GM23338 (cell line): ENCODE measurements at regions not wholly inside any gene's neighbourhood (a gene's known extent, or its start where the extent isn't known, plus 50 kb on each side); places are given as distances from the start of the nearest gene placed in this dataset.

Source experiments
- ATAC-seq: fragments of 200-7000 bp; cut with Tn5 transposase; 3 replicates; pipeline ENCODE4 v1.9.1; 2020
- DNase-seq: peaks from one replicate; pipeline ENCODE4 v3.0.0-alpha.2; 2015; ENCODE audit warnings: low spot score
- H2AFZ ChIP-seq: fragments of 200-600 bp; sonication (generic); 2 replicates; pipeline ENCODE4 v1.8.0; 2016; ENCODE audit warnings: antibody characterized with exemption, mild to moderate bottlenecking, moderate library complexity
- H3F3A ChIP-seq: fragments of 200-600 bp; sonication (generic); replicated peaks from 2 replicates; pipeline ENCODE4 v1.8.0; 2017; ENCODE audit warnings: antibody characterized with exemption, mixed run types, low read depth
- H3K27ac ChIP-seq: fragments of 200-600 bp; sonication (generic); 2 replicates; pipeline ENCODE4 v1.6.1; 2016; ENCODE audit warnings: low read depth
- H3K27me3 ChIP-seq: fragments of 200-600 bp; sonication (generic); 2 replicates; pipeline ENCODE4 v1.8.0; 2016; ENCODE audit warnings: mild to moderate bottlenecking, mixed run types, moderate library complexity; ENCODE audit not compliant: insufficient read depth
- H3K36me3 ChIP-seq: fragments of 200-600 bp; sonication (generic); 2 replicates; pipeline ENCODE4 v1.8.0; 2016; ENCODE audit warnings: mild to moderate bottlenecking; ENCODE audit not compliant: insufficient read depth
- H3K4me1 ChIP-seq: fragments of 200-600 bp; sonication (generic); 2 replicates; pipeline ENCODE4 v1.8.0; 2016; ENCODE audit warnings: mild to moderate bottlenecking, moderate library complexity; ENCODE audit not compliant: insufficient read depth
- H3K4me2 ChIP-seq: fragments of 200-600 bp; sonication (generic); 2 replicates; pipeline ENCODE4 v1.7.1; 2017; ENCODE audit warnings: mixed run types
- H3K4me3 ChIP-seq: fragments of 200-600 bp; sonication (generic); 2 replicates; pipeline ENCODE4 v1.6.1; 2016; ENCODE audit warnings: mixed run types
- H3K79me2 ChIP-seq: fragments of 200-600 bp; sonication (generic); replicated peaks from 2 replicates; pipeline ENCODE4 v1.8.0; 2017; ENCODE audit warnings: mild to moderate bottlenecking; ENCODE audit not compliant: insufficient read depth
- H3K9me2 ChIP-seq: fragments of 200-600 bp; sonication (generic); 2 replicates; pipeline ENCODE4 v1.8.0; 2017; ENCODE audit not compliant: insufficient read depth
- H4K20me1 ChIP-seq: fragments of 200-600 bp; sonication (generic); replicated peaks from 2 replicates; pipeline ENCODE4 v1.8.0; 2017; ENCODE audit warnings: mild to moderate bottlenecking; ENCODE audit not compliant: insufficient read depth
- H3K27ac Mint-ChIP-seq: 2 replicates; pipeline ENCODE4 v1.8.0; 2020; ENCODE audit warnings: inconsistent platforms, mild to moderate bottlenecking, moderate library complexity, mixed read lengths
- H3K27me3 Mint-ChIP-seq: 3 replicates; pipeline ENCODE4 v1.8.0; 2022; ENCODE audit warnings: low read depth, mild to moderate bottlenecking, moderate library complexity, mixed read lengths, inconsistent platforms; ENCODE audit not compliant: insufficient read depth, poor library complexity
- H3K36me3 Mint-ChIP-seq: 3 replicates; pipeline ENCODE4 v1.8.0; 2021; ENCODE audit warnings: low read depth, mild to moderate bottlenecking, inconsistent platforms, moderate library complexity, mixed read lengths
- H3K4me1 Mint-ChIP-seq: 3 replicates; pipeline ENCODE4 v1.8.0; 2020; ENCODE audit warnings: mild to moderate bottlenecking, inconsistent platforms, mixed read lengths
- H3K4me3 Mint-ChIP-seq: 3 replicates; pipeline ENCODE4 v1.8.0; 2021; ENCODE audit warnings: moderate library complexity, mild to moderate bottlenecking, inconsistent platforms, mixed read lengths
- H3K9me3 Mint-ChIP-seq: 3 replicates; pipeline ENCODE4 v1.8.0; 2020; ENCODE audit warnings: moderate library complexity, mild to moderate bottlenecking, inconsistent platforms, mixed read lengths
- CREB1 ChIP-seq: fragments of 250-450 bp; sonication (Bioruptor Pico); IDR thresholded peaks from 2 replicates; pipeline ENCODE4 v1.5.0; 2020; ENCODE audit warnings: low read depth, mild to moderate bottlenecking, moderate library complexity
- EZH2 ChIP-seq: fragments of 200-600 bp; sonication (generic); IDR thresholded peaks from one replicate; pipeline ENCODE4 v1.8.0; 2017; ENCODE audit warnings: antibody characterized with exemption, mild to moderate bottlenecking, low read depth; ENCODE audit not compliant: unreplicated experiment
- JUNB ChIP-seq: IDR thresholded peaks from one replicate; pipeline ENCODE4 v1.6.1; 2016; ENCODE audit warnings: antibody characterized with exemption; ENCODE audit not compliant: unreplicated experiment
- STAT1 ChIP-seq: IDR thresholded peaks from one replicate; pipeline ENCODE4 v1.6.1; 2016; ENCODE audit warnings: antibody characterized with exemption; ENCODE audit not compliant: unreplicated experiment
- ZNF114 ChIP-seq: fragments of 250-450 bp; sonication (Bioruptor Pico); IDR thresholded peaks from 2 replicates; pipeline ENCODE4 v1.5.0; 2020; ENCODE audit warnings: mild to moderate bottlenecking, moderate library complexity
- ZNF331 ChIP-seq: fragments of 250-450 bp; sonication (Bioruptor Pico); IDR thresholded peaks from 2 replicates; pipeline ENCODE4 v1.5.0; 2020; ENCODE audit warnings: low read depth, mild to moderate bottlenecking, moderate library complexity
- ZNF462 ChIP-seq: fragments of 250-450 bp; sonication (Bioruptor Pico); IDR thresholded peaks from 2 replicates; pipeline ENCODE4 v1.5.0; 2020; ENCODE audit warnings: mild to moderate bottlenecking, moderate library complexity
- TF ChIP-seq, protein P1 (sequence below), 2 experiments: fragments of 200-600 bp in 1 of 2; sonication (generic) in 1 of 2; conservative IDR thresholded peaks; 2 replicates each; pipeline versions ENCODE4 v1.5.1 to v1.6.1; 2016 to 2017; ENCODE audit warnings: antibody characterized with exemption in 2 of 2, low read depth in 2 of 2, mild to moderate bottlenecking in 2 of 2, moderate library complexity in 1 of 2
- TF ChIP-seq, protein P2 (sequence below): IDR thresholded peaks from one replicate; pipeline ENCODE4 v1.6.1; 2018; ENCODE audit warnings: antibody characterized with exemption; ENCODE audit not compliant: unreplicated experiment
- TF ChIP-seq, protein P3 (sequence below): IDR thresholded peaks from 2 replicates; pipeline ENCODE4 v1.6.1; 2016; ENCODE audit warnings: antibody characterized with exemption

DNA sequence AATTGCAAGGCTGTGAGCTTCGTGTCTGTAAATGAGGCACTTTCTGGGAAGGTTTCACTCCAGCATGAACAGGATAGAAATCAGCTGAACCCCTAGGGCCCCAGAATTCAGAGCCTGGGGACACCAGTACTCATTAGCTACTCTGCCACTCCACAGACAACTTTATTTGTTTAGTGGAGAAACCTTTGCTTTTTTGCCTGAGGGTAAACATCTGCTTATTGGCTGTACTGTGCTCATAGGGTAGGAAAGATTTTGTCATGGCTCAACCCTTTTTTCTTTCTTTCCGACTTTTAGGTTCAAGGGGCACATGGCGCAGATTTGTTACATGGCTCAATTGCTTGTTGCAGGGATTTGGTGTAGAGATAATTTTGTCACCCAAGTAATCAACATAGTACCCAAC is 138.4 kb upstream of the BACE2 start (continued):
- TF ChIP-seq, protein P1, sequence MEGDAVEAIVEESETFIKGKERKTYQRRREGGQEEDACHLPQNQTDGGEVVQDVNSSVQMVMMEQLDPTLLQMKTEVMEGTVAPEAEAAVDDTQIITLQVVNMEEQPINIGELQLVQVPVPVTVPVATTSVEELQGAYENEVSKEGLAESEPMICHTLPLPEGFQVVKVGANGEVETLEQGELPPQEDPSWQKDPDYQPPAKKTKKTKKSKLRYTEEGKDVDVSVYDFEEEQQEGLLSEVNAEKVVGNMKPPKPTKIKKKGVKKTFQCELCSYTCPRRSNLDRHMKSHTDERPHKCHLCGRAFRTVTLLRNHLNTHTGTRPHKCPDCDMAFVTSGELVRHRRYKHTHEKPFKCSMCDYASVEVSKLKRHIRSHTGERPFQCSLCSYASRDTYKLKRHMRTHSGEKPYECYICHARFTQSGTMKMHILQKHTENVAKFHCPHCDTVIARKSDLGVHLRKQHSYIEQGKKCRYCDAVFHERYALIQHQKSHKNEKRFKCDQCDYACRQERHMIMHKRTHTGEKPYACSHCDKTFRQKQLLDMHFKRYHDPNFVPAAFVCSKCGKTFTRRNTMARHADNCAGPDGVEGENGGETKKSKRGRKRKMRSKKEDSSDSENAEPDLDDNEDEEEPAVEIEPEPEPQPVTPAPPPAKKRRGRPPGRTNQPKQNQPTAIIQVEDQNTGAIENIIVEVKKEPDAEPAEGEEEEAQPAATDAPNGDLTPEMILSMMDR (conservative IDR thresholded peaks at IDR 0.05; ENCODE audit: low read depth in 2 of 2) = no peak

DNA sequence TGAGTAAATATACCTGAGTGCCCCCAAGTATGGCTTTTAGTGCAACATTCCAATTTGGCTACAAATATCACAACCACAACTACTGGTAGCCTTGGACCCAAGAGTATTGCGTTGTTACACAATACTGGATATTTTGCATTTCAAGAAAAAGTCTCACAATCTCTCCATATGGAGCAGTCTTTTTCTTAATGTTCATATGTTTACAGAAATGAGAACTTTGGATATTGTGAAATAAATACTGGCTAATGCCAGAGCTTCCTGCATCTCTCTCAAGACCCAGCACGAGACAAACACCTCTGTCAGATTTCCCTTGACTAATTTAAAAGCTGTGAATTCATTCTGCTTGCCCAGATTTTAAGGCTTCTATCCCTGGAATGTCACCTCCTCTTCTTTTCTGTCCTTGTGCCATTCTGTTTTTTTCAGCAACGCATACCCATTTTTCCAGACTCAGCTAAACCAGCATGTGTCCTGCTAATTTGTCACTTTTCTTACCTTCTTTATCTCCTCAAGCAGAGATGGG is 136.2 kb upstream of the BACE2 start:
- ATAC-seq (no peak), DNase-seq (no peak)
- no peaks in the 10 kb centered on the region for H3K36me3 ChIP-seq
- no peaks in the 10 kb centered on the region for H4K20me1 ChIP-seq
- H3K4me2 ChIP-seq = no peak overlapping the region
- Mint-ChIP-seq H3K27me3 (no peaks in the 10 kb centered on the region), H3K27ac (no peak overlapping the region), H3K9me3 (peaks cover 88% of the 10 kb centered on the region), H3K4me3 (no peak overlapping the region), H3K4me1 (no peaks in the 10 kb centered on the region), H3K36me3 (peaks cover 9% of the 10 kb centered on the region; the same call in 2 of the 3 replicates)
- H3K9me2 ChIP-seq = no peaks in the 10 kb centered on the region
- H3K4me1 ChIP-seq = no peaks in the 10 kb centered on the region
- H3K79me2 ChIP-seq = no peaks in the 10 kb centered on the region
- H3K27ac ChIP-seq = no peak overlapping the region
- no peak overlapping the region for H3K4me3 ChIP-seq
- no peaks in the 10 kb centered on the region for H3K27me3 ChIP-seq
- H3F3A ChIP-seq = no peaks in the 10 kb centered on the region
- H2AFZ ChIP-seq = no peak overlapping the region
- TF ChIP-seq, protein P2, sequence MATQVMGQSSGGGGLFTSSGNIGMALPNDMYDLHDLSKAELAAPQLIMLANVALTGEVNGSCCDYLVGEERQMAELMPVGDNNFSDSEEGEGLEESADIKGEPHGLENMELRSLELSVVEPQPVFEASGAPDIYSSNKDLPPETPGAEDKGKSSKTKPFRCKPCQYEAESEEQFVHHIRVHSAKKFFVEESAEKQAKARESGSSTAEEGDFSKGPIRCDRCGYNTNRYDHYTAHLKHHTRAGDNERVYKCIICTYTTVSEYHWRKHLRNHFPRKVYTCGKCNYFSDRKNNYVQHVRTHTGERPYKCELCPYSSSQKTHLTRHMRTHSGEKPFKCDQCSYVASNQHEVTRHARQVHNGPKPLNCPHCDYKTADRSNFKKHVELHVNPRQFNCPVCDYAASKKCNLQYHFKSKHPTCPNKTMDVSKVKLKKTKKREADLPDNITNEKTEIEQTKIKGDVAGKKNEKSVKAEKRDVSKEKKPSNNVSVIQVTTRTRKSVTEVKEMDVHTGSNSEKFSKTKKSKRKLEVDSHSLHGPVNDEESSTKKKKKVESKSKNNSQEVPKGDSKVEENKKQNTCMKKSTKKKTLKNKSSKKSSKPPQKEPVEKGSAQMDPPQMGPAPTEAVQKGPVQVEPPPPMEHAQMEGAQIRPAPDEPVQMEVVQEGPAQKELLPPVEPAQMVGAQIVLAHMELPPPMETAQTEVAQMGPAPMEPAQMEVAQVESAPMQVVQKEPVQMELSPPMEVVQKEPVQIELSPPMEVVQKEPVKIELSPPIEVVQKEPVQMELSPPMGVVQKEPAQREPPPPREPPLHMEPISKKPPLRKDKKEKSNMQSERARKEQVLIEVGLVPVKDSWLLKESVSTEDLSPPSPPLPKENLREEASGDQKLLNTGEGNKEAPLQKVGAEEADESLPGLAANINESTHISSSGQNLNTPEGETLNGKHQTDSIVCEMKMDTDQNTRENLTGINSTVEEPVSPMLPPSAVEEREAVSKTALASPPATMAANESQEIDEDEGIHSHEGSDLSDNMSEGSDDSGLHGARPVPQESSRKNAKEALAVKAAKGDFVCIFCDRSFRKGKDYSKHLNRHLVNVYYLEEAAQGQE = no peak
- no peak for TF ChIP-seq ZNF114 (CRISPR knock-in tag)
- TF ChIP-seq STAT1 = no peak
- TF ChIP-seq, protein P1 (conservative IDR thresholded peaks at IDR 0.05; ENCODE audit: low read depth in 2 of 2) = no peak
- TF ChIP-seq CREB1 (CRISPR knock-in tag) = no peak
- TF ChIP-seq JUNB = no peak
- no peak for TF ChIP-seq ZNF462 (CRISPR knock-in tag)
- no peak for TF ChIP-seq ZNF331 (CRISPR knock-in tag)
- no peak for TF ChIP-seq EZH2
- TF ChIP-seq, protein P3, sequence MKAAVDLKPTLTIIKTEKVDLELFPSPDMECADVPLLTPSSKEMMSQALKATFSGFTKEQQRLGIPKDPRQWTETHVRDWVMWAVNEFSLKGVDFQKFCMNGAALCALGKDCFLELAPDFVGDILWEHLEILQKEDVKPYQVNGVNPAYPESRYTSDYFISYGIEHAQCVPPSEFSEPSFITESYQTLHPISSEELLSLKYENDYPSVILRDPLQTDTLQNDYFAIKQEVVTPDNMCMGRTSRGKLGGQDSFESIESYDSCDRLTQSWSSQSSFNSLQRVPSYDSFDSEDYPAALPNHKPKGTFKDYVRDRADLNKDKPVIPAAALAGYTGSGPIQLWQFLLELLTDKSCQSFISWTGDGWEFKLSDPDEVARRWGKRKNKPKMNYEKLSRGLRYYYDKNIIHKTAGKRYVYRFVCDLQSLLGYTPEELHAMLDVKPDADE = no peak
